SW 1271 (cell line): ENCODE measurements at regions not wholly inside any gene's neighbourhood (a gene's known extent, or its start where the extent isn't known, plus 50 kb on each side); places are given as distances from the start of the nearest gene placed in this dataset.

Experiments used
- DNase-seq, 2 experiments: peaks; one replicate each; lab custom pipeline; 2025; lab: John Stamatoyannopoulos, UW

DNA sequence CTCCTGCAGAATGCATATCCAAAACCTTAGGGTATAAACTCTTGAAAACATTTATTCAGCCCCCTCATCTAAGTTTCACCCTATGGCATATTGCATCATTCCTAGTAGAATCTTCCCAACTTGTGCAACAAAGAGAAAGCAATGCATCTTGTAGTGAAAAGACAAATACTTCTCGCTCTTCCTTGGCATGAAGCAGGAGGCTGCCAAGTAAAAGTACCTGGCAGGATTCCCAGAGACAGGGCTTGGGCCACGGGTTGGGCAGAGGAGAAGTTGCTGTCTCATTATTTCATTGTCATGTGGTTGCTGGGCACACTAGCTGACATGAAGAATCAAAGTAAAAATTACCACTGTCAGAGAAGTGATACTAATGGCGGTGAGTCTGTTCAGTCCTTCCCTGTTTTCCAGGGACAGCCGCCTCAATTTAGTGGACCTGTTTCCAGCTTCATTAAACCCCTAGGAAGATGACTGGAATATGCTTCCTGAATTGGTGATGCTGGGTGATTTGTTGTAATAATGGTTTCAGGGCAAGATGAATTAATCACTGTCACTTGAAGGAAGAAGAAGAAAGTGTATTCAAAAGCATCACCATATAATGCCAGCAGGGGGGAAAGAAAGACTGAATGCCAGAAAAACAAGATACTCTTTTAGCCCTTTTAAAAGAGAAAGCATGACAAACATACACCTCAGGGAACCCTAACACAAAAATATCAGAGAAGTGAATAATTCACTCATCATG lies 380.5 kb upstream of the IGFBP7 start:
- no peak for DNase-seq

GRCh38 chr4:57488366-57489162 lies 378.4 kb upstream of the IGFBP7 start:
- DNase-seq = no peak

GRCh38 chr4:57475424-57475823 lies 365.2 kb upstream of the IGFBP7 start:
- no peak for DNase-seq

GRCh38 chr4:57465321-57466056 lies 355.3 kb upstream of the IGFBP7 start:
- no peak for DNase-seq

DNA sequence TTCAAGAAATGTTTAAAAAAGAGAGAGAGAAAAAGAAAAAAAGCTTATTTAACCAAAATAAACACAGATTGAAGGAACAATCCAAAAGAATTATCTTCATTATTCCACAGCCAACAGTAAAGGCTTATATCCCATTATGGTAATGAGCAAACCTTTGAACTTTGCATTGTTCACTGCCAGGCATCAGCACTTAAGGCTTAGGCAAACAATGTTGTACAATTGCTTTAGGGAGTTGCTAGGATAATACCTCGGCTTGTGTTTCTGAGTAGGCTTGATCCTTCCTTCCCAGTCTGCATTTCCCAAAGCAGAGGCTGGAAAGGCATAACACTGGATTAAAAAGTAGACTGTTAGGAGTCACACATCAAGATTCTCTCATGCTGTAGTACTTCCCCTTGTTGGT lies 352.7 kb upstream of the IGFBP7 start:
- no peak for DNase-seq

DNA sequence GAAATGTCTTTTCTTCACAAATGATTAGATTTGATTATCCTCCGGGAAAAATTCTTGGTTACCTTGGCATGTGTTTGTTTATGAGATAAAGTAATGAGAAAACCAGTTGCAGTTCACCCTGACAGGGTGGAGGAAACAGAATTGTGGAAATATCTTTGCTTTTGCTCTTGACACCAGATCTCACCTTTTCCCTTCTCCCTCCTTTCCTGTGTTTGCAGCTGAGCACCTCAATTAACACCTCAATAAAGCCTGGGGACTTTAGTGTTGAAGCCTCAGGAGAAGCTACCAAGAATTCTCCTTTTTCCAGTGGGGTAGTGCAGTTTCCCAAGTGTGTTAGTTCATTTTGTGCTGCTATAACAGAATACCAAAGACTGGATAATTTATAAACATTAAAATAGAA lies 350.8 kb upstream of the IGFBP7 start:
- no peak for DNase-seq

- no peak for DNase-seq
Observed at GRCh38 chr4:57448901-57449300, 338.7 kb upstream of the IGFBP7 start.

DNA sequence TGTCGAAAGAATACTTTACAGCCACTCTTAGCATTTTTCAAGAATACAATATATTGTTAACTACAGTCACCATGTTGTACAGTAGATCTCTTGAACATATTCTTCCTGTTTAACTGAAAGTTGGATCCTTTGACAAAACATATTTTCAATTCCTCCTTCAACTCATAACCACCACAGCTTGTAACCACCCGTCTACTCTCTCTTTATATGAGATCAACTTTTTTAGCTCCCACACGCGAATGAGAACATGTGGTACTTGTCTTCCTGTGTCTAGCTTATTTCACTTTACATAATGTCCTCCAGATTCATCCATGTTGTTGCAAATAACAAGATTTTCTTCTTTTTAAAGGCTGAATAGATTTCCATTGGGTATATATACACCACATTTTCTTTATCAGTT lies 338.3 kb upstream of the IGFBP7 start:
- no peak for DNase-seq

DNA sequence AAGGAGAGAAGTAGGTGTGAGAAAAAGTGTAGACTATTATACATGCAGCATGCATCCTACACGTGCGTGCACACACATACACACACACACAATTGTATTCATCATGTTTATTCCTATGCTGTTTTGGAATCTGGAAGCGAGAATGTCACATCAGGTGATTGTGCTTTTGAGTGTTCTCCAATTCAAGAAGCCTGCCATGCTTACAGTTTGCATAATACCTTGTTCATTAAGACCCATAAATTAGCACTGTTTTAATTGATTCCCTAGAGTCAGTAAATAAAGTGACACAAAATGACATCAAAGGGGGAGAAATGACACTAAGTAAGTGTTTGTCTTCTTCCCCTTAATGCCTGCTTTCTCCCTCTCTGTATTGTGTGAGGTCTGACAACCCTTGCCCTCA lies 336.1 kb upstream of the IGFBP7 start:
- no peak for DNase-seq

DNA sequence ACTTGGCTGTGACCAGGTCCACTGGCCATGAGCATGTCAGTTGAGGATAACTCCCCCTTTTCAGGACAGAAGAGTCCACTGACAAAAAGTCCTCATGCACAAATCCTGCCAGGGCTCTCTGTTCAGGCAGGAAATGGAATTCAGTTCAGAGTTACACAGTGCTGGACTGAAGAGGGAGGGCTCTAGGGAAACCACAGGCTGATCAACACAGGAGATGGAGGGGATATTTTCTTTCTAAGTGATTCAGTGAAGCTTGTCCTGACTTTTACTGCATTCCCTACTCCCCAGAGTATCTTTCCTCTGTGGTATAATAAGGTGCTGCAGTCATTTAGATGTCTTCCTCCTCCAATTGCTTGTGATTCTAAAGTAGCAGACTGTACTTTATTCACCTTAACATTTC lies 335.5 kb upstream of the IGFBP7 start:
- DNase-seq = no peak

GRCh38 chr4:57444671-57445070 lies 334.5 kb upstream of the IGFBP7 start:
- no peak for DNase-seq

- no peak for DNase-seq
Observed at GRCh38 chr4:57443787-57444186, 333.6 kb upstream of the IGFBP7 start.

- DNase-seq = no peak
Observed at GRCh38 chr4:57443308-57443707, 333.1 kb upstream of the IGFBP7 start.

GRCh38 chr4:57442831-57443291 lies 332.7 kb upstream of the IGFBP7 start:
- DNase-seq = peak in 1 of 2 experiments; percentile 7

DNA sequence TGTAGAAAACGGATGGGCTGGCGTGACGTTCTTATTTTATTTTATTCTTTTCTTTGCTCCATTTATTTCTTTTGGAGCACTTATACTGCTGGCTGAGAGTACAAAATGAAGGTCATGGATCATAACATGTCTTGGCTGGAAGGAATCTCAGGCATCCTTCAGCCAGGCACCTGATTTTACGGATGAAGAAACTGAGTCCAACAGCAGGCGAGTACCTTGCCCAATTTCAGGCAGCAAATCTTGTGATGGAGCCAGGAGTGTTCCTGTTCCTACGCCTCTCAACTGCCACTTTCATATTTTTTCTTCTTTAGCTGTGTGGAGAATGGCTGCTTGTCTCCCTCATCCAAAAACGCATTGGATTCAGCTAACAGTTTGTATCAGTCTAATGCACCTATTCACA lies 332.1 kb upstream of the IGFBP7 start:
- no peak for DNase-seq

DNA sequence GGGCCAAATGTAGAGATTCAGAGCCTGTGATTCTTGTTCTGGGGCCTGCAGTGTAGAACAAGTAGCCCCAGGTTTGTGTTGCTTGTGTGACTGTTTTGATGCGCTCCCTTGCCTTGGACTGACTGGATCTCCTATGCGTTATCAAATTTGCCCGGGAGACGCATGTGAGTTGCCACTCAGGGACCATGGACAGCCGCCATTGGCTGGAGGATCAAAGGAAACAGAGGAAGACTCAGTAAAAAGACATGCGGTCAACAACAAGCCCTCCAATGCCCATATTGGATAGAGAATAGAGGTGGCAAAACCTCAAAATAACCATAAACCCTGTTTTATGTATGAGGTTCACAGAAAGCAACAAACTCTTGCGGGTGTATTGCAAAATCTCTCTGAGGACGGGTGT lies 327.5 kb upstream of the IGFBP7 start:
- no peak for DNase-seq

- DNase-seq = no peak
Observed at GRCh38 chr4:57435300-57435699, 325.1 kb upstream of the IGFBP7 start.

DNA sequence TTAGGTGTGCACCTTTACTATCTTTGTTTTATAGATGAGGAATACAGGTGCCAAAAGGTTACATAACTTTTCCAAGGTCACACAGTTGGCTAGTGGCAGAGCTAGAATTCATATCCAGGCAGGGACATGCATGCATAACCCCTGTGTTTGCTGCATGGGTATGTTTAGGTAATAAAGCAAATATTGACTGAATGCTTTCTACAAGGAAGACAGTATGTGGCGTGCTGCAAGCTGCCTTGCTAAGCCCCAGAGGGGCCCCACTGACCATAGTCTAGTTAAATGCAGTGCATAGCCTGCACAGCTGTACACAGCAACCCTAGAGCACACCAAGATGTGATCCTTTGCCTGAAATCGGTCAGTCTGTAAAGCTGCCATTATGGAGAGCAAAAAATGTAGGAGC lies 320.5 kb upstream of the IGFBP7 start:
- DNase-seq = no peak

DNA sequence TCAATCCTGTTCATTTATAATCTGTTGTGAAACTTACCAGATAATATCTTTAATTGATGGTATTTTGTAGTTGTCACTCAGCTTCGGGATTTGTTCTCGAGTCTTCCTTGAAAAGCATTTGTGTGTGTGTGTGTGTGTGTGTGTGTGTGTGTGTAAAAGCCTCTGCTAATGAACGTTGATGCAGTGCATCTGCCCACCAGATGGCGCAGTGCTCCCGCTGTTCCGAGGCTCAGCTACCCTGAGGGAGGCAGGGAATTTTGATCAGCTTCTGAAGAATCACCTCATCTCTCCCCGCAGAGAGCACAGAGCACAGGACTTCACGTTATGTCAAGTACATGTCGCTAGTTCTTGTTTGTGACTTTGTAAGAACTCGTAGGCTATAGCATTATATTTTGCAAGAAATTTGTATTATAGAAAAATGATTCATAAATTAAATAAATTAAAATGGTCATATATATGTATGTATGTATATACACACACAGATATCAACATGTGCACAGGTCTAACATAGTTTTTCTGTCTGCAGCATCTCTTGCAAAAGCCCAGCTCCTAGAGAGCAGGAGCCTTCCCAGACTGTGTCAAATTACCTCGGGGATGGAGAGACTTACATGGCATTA lies 316.7 kb upstream of the IGFBP7 start:
- DNase-seq = peak; percentile 5 to 28

GRCh38 chr4:57425610-57426009 lies 315.4 kb upstream of the IGFBP7 start:
- DNase-seq = no peak

GRCh38 chr4:57424232-57424897 lies 314.2 kb upstream of the IGFBP7 start:
- DNase-seq = no peak

DNA sequence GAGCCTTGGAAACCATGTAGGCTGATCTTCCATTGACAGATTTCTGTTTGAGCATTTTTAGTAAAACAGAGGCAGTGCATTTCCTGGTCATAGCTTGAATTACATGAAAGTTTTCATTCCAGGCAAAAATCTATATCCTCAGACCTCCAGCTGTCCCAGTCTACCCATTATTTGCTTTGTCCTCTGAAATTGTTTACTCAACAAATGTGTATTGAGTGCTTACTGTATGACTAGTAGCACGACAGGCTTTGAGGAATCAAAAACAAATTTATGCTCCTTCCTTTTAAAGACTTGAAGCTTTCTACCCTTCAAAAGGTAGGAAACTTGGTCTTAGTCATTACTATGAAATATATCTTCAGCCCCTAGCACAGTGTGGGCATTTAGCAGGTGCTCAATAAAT lies 307.9 kb upstream of the IGFBP7 start:
- no peak for DNase-seq
